GM19025 (cell line): ENCODE measurements at regions not wholly inside any gene's neighbourhood (a gene's known extent, or its start where the extent isn't known, plus 50 kb on each side); places are given as distances from the start of the nearest gene placed in this dataset.

ENCODE experiments used
- ATAC-seq: cut with Tn5 transposase; IDR thresholded peaks from one replicate; pipeline ENCODE4 v1.9.1; 2021; ENCODE audit warnings: mild to moderate bottlenecking, low read depth, moderate library complexity; ENCODE audit not compliant: unreplicated experiment

DNA sequence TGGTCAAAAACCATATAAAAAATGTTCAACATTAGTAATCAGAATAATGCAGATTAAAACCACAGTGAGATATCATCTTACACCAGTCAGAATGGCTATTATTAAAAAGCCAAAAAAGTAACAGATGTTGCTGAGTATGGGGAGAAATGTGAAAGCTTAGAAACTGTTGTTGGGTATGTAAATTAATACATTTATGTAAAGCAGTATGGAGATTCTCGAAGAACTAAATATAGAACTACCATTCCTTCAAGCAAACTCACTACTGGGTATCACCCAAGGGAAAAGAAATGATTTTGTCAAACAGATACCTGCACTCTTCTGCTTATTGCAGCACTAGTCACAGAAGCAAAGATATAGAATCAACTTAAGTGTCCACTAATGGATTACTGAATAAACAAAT lies 576.4 kb upstream of the EPHA5 start:
- ATAC-seq = no peak

DNA sequence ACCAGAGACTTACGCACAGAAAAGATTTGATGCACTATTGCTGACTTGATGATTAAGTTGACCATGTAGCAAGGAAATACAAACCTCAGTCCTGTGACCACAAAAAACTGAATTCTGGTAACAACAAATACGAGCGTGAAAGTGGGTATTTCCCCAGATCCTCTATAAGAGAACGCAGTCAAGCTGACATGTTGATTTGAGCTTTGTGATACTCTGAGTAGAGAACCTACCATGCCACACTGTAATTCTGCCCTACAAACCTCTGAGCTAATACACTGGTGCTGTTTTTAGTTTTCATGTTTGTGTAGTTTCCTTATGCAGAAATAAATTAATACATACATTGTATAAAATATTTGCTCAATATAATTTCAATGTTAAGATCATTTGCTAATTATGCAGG lies 565.6 kb upstream of the EPHA5 start:
- no peak for ATAC-seq

DNA sequence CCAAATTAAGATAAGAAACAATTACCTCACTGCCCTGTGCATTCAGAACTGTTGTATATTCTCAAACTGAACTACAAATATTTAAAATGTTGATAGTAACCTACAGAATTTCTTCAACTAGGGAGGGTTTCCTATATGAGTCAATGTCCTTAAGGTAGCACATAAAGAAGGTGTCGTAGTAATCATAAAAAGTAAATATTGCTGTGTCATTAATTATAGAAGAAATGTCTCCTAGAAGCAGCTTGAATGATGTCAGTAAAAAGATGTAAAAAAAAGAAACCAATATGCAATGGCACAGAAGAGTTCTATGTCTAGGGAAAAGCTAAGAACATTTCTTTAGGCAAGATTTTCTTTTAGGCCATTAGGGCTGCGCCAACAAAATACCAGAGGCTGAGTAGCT lies 559.6 kb upstream of the EPHA5 start:
- ATAC-seq = no peak

DNA sequence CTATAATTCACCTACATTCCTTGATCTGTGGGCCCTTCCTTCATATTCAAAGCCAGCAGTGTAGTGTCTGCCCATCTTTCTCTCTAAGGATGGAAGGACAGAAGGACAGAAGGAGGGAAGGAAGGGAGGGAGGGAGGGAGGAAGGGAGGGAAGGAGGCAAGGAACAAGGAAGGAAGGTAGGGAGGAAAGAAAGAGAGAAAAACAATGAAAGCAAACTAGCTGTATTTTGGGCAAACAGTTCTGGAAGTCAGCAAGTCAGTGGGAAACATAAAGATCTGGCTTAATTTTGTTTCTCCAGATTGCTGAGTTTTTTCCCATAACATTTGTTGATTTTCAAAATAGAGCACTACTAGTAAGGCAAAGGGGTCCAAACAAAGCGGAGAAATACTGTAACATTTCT lies 555.2 kb upstream of the EPHA5 start:
- ATAC-seq = no peak

DNA sequence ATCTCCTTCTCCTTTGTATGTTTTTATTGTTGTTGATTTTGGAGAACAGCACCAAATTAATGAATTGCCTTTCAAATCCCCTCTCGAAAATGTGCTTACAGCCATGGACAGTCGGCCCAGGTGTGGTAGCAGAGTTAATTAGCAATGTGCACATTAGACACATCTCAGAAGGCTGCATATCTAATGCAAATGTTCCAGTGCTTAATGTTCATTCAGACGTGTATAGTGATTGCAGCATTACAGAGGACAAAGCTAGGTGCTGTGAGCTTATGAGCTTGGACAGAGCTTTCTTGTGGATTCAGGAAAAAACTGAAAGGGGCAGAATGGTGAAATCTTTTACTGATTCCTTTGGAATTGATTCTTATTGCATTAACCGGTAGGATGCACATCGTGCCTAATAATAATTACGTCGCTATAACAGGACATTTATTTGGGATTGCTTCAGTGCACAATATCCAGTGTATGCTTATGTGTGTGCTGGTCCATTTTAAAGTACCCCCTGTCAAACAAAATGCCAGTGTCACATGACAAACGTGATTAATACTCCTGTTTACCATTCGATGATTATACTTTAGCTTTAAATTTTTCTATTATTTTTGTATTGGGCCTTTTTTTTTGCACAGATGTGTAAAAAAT lies 552.9 kb upstream of the EPHA5 start:
- no peak for ATAC-seq

DNA sequence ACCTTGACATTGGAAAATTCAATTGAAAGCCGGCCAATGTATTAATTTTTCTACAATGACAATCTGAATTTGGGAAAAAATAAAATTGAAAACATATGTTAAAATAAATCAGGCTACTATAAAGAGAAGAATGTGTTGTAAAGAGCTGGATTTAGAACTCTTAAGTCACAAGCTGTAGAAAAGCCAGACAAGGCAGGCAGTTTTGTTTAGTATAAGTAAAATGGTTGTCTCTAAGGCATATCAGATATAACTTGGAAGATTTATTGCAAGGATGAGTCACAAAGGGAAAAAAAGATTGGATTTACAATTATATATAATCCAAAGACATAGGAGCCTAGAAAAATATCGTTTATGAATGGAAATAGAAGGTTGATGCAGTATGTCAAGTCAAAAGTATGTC lies 549.1 kb upstream of the EPHA5 start:
- ATAC-seq = no peak

DNA sequence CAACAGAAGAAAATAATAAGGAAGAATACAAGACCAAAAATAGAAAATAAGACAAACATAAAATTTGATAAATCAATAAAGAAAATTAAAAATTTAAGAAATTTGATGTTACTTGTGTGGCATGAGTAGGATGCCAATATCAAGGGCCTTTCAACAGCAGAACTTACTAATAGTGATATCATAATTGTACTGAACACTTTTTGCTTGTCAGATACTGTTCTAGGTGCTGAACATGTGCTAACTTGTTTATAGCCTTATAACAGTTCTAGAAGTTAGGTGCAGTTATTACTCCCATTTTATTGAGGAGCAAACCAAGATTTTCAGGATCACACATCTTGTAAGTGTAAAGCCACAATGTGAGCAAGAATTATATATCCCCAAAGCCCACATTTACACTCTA lies 546.0 kb upstream of the EPHA5 start:
- no peak for ATAC-seq

DNA sequence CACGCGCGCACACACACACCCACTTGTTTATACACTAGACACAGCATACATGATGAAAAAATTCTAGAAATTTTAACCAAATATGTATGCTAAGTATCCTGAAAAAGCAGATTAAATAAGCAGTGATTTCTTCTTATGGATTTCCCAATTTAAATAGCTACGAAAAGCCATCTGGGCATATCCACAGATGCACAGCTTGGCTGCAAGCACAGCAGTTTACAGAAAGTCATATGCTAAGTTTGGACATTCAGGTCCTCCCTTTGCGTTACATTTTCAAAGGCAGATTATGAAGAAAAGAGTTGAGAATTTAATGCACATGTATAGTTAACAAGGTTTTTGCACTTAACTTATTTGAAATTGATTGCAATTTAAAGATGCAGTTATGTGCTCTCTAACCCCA lies 542.2 kb upstream of the EPHA5 start:
- no peak for ATAC-seq

DNA sequence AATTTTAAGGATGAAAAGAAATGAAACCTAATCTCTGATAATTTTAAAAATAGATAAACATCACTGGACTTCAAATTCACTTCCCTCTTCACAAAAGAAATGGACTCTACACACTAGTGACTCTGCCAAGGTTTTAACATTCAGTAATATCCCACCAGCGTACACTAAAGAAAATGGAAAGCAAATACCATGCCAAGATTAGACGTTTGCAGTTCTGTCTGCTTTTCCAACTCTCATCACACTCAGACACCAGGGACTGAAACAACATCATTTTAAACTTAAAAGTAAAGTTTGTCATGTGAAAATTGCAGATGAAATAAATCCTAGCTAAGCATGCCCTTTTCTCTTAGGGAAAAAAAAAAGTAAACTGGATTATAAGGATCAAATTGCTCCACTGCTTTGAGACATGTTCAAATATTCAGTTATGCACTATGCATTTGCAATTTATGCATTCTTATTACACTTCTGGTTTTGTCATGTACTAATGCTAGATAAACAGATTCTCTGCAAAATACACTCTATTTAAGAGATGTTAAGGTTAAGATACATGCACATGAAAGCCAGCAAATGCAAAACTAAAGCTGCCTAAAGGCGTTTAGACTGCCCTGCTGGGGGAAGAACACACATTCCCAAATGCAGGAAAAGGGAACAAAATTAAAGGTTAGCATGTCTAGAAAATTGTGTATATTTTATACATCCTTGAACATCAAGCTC lies 534.4 kb upstream of the EPHA5 start:
- no peak for ATAC-seq

DNA sequence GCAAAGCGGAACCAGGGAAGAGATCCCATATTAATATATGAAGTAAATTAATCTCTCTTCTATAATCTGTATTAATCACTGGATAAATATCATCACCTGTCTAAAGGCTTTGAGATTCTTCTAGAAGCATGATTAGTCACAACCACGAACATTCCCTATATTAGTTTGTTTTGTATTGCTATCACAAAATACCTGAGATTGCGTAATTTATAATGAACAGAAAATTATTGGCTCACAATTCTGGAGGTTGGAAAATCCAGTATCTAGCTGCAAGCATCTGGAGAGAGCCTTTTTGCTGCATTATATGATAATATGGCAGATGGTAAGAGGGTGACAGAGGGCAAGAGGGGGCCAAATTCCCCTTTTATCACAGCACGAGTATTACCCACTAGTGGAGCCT lies 532.6 kb upstream of the EPHA5 start:
- ATAC-seq = no peak

DNA sequence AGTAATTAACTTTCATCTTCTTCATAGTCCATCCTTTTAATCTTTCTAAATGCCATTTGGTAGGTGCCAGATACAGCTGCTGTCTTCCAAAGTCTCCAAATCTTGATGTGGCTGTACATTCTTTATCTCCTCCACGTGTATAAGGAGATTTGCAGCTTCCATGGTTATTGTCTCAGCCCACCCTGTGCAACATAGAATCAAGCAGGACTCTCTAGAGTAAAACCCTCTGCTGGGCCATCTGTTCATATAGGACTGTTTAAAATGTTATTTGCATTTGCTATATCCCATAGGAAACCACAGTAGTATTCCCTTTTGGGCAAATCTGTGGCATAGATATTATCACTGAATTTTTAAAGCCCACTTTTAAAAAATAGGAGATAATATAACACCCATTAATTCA lies 527.2 kb upstream of the EPHA5 start:
- no peak for ATAC-seq

DNA sequence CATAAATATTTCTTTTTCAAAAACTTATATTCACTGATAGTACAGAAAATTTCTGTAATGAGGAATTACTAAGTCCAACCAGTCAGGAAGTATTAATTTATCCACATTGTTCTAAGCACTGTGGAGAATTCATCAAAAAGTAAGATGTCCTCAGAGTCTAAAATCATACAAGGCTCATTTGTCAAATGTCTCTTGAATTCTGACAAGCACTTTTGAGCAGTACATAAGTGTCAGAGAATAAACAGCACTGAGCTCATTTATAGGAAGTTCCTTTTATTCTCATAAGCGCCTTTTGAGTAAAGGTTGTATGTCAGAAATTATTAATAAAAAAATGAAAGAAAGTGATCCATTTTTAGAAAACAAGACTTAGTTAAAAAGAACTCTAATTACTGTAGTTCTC lies 523.2 kb upstream of the EPHA5 start:
- no peak for ATAC-seq

DNA sequence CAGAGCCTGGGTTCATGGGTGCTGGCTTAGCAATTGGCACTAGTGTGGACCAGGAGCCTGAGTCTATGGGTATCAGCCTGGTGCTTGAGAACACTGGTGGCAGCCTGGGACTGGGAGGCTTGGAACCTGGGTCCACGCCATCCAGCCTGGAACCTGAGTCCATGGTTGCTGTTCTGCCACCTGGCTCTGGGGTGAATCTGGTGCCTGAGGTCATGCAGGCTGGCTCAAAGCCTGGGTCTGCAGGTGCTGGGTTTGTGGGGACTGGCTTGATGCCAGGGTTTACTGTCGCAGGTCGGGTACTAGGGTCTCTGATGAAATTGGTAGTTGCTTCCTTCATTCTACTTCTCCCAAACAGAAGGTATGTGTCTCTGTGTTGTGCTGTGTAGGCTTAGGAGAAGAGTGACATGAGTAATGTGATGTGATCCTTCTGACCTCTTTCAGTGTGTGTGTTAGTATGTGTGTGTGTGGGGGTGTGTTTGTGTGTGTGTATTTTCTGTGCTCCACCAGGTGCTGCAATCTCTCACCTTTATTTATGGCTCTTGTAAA lies 517.0 kb upstream of the EPHA5 start:
- no peak for ATAC-seq

DNA sequence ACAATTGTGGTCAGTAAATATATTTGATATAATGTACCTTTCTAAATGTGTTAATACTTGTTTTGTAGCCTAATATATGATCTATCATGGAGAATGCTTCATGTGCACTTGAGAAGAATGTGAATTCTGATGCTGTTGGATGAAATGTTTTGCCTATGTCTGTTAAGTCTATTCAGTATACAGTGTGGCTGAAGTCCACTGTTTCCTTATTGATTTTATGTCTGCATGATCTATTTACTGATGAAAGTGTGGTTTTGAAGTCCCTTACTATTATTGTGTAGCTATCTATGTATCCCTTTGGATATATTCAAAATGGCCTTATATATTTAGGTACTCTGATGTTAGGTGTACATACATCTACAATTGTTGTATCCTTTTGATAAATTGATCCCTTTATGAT lies 515.8 kb upstream of the EPHA5 start:
- no peak for ATAC-seq

DNA sequence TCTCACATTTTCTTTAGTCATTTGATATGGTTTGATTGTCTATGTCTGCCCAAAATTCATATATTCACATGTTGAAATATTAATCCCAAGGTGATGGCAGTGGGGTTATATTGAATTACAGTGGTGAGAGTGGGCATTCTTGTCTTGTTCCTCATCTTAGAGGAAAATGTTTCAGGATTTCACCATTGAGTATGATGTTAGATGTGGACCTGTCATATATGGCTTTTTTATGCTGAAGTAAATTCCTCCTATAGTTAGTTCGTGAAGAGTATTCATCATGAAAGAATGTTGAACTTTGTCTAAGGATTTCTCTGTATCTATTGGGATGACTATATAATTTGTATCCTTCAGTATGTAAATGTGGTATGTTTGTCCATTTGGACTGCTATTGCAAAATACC lies 512.3 kb upstream of the EPHA5 start:
- no peak for ATAC-seq

DNA sequence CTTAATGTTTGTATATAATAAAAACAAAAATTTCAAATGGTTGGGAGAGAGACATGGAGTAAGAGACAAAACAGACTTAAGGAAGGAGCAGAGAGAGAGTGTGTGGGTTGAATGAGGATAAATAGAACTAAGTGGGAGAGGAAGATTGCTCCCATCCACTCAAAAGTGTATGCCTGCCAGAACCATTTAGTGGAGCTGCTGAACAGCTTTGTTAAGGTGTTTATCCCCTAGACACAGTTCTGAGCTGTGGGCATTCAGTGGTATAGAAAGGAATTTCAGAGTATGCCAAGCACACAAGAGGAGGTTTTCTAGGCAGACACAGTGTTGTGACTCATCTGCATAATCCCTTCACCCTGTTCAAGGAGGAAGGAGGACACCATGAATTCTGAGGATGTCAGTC lies 508.6 kb upstream of the EPHA5 start:
- ATAC-seq = no peak

DNA sequence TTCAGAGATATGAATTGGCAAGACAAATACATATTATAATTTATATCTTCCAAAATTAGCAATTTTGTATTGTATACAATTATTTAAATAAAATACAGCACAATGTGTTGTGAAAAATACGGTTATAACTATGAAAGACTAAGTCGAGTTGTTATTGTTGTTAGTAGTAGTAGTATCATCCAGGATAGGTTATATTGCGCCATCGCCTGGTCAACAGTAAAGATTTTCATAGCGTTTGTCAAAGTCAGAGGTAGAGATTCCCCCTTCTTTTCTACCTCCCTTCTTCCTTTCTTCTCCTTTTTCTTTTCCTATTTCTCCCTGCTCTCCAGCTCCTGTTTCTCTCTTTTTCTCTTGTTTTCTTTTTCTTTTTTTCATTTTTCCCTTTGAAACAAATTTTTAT lies 499.1 kb upstream of the EPHA5 start:
- ATAC-seq = no peak

DNA sequence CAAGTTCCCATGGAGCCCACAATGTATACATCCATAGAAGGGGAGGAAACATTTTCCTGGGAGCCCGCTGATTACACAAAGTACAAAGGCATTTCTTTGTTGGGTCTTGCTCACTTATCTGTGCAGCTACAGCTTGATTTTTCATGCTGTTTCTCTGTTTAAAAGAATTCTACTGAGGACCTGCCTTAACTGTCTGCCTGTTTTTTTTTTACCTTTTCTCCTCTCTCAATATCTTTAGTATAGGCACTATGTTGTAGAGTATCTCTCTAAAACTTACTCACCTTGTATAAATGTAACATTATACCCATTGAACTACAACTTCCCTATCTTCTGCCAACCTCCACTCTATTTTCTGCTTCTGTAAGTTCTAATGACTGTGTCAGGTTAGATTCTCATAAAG lies 494.6 kb upstream of the EPHA5 start:
- no peak for ATAC-seq

DNA sequence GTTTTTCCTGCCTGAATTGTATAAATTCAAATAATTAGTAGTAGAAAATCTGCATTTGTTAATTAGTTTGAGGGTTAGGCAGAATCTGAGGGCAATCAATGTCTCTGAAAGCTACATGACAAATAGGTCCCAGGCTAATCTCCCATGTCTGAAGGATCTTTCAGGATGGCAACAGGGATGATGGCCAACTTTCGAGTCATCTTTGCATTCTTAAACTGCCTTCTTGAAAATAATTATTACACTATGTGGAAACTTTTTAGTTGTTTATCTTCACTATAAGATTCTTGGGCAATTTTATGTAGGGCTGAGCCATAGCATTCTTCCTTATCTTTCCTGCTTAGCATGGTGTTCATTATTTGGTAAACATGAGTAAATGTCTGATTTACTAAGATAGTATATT lies 490.3 kb upstream of the EPHA5 start:
- ATAC-seq = no peak

DNA sequence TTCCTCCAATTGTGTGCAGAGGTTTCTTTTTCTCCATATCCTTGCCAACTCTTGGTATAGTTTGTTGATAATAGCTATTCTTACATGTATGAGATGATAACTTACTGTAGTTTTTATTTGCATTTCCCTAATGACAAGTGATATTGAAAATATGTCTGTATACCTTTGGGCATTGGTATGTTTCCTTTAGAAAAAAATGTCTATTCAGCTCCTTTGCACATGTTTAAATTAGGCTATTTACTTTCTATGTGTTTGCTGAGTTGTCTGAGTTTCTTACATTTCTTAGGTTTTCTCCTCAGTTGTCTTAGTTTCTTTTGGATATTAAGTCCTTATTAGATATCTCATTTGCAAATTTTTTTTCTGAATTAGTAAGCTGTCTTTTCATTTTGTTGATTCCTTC lies 487.3 kb upstream of the EPHA5 start:
- no peak for ATAC-seq

DNA sequence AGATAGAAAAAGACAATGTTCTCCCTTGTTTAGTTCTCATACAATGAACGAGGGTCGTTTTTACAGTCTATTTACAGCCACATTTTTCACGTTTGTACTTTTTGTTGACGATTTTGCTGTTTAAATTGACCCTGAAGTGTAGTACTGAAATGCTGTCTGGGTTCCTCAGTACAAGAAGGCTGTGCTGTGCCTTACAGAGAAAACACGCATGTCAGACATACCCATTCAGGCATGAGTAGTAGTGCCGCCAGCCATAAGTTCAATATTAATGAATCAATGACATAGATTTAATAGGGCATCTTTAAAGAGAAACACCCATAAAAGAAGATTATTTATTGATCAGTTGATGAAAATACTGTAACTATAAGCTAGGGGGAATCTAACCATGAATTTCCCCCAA lies 459.8 kb upstream of the EPHA5 start:
- ATAC-seq = no peak

DNA sequence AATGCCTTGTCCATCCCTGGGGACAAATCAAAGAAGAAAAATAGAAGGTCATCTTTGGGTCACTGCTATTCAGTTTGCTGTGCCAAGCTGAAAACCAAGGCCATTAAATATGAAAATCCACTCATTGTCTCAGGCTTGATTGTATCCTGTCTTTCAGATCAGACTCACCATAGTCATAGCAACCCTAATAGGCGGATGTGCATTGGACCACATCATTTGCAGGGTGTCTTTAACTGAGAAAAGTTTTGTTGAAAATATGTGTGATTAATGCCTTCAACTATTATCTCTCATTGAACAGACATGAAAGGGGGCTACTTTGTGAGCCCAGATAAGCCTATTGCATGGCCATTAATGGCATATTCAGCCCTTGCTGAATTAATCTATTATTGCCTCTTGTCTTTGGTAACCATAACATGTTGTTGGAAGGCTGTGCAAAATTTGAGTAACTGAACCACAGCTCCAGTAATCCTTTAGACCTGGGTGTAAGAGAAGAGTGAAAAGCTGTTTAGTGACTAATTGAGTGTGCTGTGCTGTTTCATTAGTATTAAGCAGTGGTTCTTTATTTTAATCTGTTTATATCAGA lies 453.6 kb upstream of the EPHA5 start:
- no peak for ATAC-seq
